IMR-90 (cell line): ENCODE measurements at regions not wholly inside any gene's neighbourhood (a gene's known extent, or its start where the extent isn't known, plus 50 kb on each side); places are given as distances from the start of the nearest gene placed in this dataset.

Source experiments
- ATAC-seq: fragments of 200-7000 bp; cut with Tn5 transposase; 2 replicates; pipeline ENCODE4 v1.9.1; 2020; ENCODE audit warnings: low read depth, mild to moderate bottlenecking, moderate library complexity
- BruUV-seq: library from RNA; stranded (reverse); fragments of 400-500 nt; replicated peaks from 2 replicates; lab custom pipeline; 2021; lab: Mats Ljungman, UMichigan
- CTCF ChIA-PET: fragments of 300-600 bp; formaldehyde crosslinking; extraction: SDS; loops from one replicate; lab custom pipeline; 2021; ENCODE audit warnings: antibody characterized with exemption; lab: Yijun Ruan, JAX
- POLR2A ChIA-PET: fragments of 300-600 bp; sonication (Branson Sonifier 250); formaldehyde crosslinking; loops from one replicate; lab custom pipeline; 2022; ENCODE audit warnings: antibody characterized with exemption; ENCODE audit not compliant: unreplicated experiment; lab: Charles Lee
- DNase-seq: peaks from one replicate; pipeline ENCODE4 v3.0.0; 2013
- H2AFZ ChIP-seq: replicated peaks from 2 replicates; pipeline ENCODE3; 2013; ENCODE audit warnings: low read length, mild to moderate bottlenecking; ENCODE audit not compliant: poor library complexity
- H2AK5ac ChIP-seq: 2 replicates; pipeline ENCODE4 v1.6.1; 2013; ENCODE audit warnings: low read depth, low read length, inconsistent platforms
- H2AK9ac ChIP-seq: replicated peaks from 2 replicates; pipeline ENCODE3; 2013; ENCODE audit warnings: mild to moderate bottlenecking, low read depth, low read length, moderate library complexity; ENCODE audit not compliant: poor library complexity
- H2BK120ac ChIP-seq: 2 replicates; pipeline ENCODE4 v1.6.1; 2013; ENCODE audit warnings: low read depth, low read length, inconsistent platforms
- H2BK15ac ChIP-seq: 3 replicates; pipeline ENCODE4 v1.6.1; 2013; ENCODE audit warnings: low read depth, low read length, inconsistent platforms
- H2BK20ac ChIP-seq: 2 replicates; pipeline ENCODE4 v1.6.1; 2013; ENCODE audit warnings: low read depth, mild to moderate bottlenecking, inconsistent platforms, low read length, moderate library complexity
- H2BK5ac ChIP-seq: 2 replicates; pipeline ENCODE4 v1.6.1; 2013; ENCODE audit warnings: mild to moderate bottlenecking, low read depth, low read length, inconsistent platforms; ENCODE audit not compliant: poor library complexity, severe bottlenecking
- H3K14ac ChIP-seq: replicated peaks from 2 replicates; pipeline ENCODE4 v1.6.1; 2013; ENCODE audit warnings: low read depth, low read length, inconsistent platforms
- H3K18ac ChIP-seq: 2 replicates; pipeline ENCODE4 v1.6.1; 2013; ENCODE audit warnings: low read depth, low read length, control low read depth
- H3K23ac ChIP-seq: 2 replicates; pipeline ENCODE4 v1.6.1; 2013; ENCODE audit warnings: low read depth, low read length, inconsistent platforms
- H3K27ac ChIP-seq: 2 replicates; pipeline ENCODE4 v1.5.1; 2013; ENCODE audit warnings: mild to moderate bottlenecking, control low read depth, low read length; ENCODE audit not compliant: insufficient read depth
- H3K27me3 ChIP-seq: 2 replicates; pipeline ENCODE4 v1.6.1; 2013; ENCODE audit warnings: low read length; ENCODE audit not compliant: control insufficient read depth, insufficient read depth
- H3K36me3 ChIP-seq: 2 replicates; pipeline ENCODE4 v1.6.1; 2013; ENCODE audit warnings: low read length, mixed read lengths; ENCODE audit not compliant: control insufficient read depth, insufficient read depth
- H3K4ac ChIP-seq: 2 replicates; pipeline ENCODE4 v1.6.1; 2013; ENCODE audit warnings: low read depth, low read length, inconsistent platforms
- H3K4me1 ChIP-seq: 2 replicates; pipeline ENCODE4 v1.6.1; 2013; ENCODE audit warnings: low read length, mixed read lengths; ENCODE audit not compliant: control insufficient read depth, insufficient read depth
- H3K4me2 ChIP-seq: 2 replicates; pipeline ENCODE4 v1.6.1; 2013; ENCODE audit warnings: low read depth, mild to moderate bottlenecking, control low read depth, low read length, moderate library complexity
- H3K4me3 ChIP-seq: 2 replicates; pipeline ENCODE4 v1.5.1; 2013; ENCODE audit warnings: low read depth, mild to moderate bottlenecking, control low read depth, low read length, moderate library complexity; ENCODE audit not compliant: insufficient read depth
- H3K56ac ChIP-seq: 2 replicates; pipeline ENCODE4 v1.6.1; 2013; ENCODE audit warnings: low read length, inconsistent platforms; ENCODE audit not compliant: insufficient read depth; ENCODE audit errors: extremely low read depth
- H3K79me1 ChIP-seq, 2 experiments: 2 replicates each; pipeline ENCODE4 v1.6.1; 2013; ENCODE audit warnings: low read length in 2 of 2, inconsistent platforms in 1 of 2, low read depth in 1 of 2
- H3K9ac ChIP-seq: 2 replicates; pipeline ENCODE4 v1.6.1; 2013; ENCODE audit warnings: low read depth, low read length, control low read depth
- H3K9me1 ChIP-seq: 2 replicates; pipeline ENCODE4 v1.6.1; 2013; ENCODE audit warnings: low read length, inconsistent platforms; ENCODE audit not compliant: insufficient read depth
- H3K9me3 ChIP-seq: 2 replicates; pipeline ENCODE4 v1.6.1; 2013; ENCODE audit warnings: low read length; ENCODE audit not compliant: control insufficient read depth, insufficient read depth
- H4K20me1 ChIP-seq: 2 replicates; pipeline ENCODE4 v1.6.1; 2013; ENCODE audit warnings: low read length, inconsistent platforms; ENCODE audit not compliant: insufficient read depth
- H4K5ac ChIP-seq: 2 replicates; pipeline ENCODE4 v1.6.1; 2013; ENCODE audit warnings: mild to moderate bottlenecking, low read depth, low read length, control low read depth
- H4K8ac ChIP-seq, 2 experiments: 2 replicates each; pipeline ENCODE4 v1.6.1; 2013; ENCODE audit warnings: low read depth in 2 of 2, low read length in 2 of 2, control low read depth in 1 of 2, inconsistent platforms in 1 of 2
- H4K91ac ChIP-seq: 2 replicates; pipeline ENCODE4 v1.6.1; 2013; ENCODE audit warnings: low read depth, low read length, inconsistent platforms; ENCODE audit not compliant: insufficient read depth
- BHLHE40 ChIP-seq: fragments of 150-350 bp; IDR thresholded peaks from 2 replicates; pipeline ENCODE4 v1.6.1; 2016; ENCODE audit warnings: mild to moderate bottlenecking, low read depth, low read length
- CHD1 ChIP-seq: IDR thresholded peaks from 2 replicates; pipeline ENCODE4 v1.6.1; 2012; ENCODE audit warnings: low read depth, low read length, improper control_type of control experiment
- ELK1 ChIP-seq: fragments of 150-350 bp; IDR thresholded peaks from 2 replicates; pipeline ENCODE4 v1.6.1; 2016; ENCODE audit warnings: low read depth, mild to moderate bottlenecking, low read length, moderate library complexity, borderline replicate concordance
- MAZ ChIP-seq: IDR thresholded peaks from 2 replicates; pipeline ENCODE4 v1.6.1; 2012; ENCODE audit warnings: low read depth, mild to moderate bottlenecking, low read length, improper control_type of control experiment, moderate library complexity, borderline replicate concordance
- MXI1 ChIP-seq: IDR thresholded peaks from 2 replicates; pipeline ENCODE4 v1.6.1; 2012; ENCODE audit warnings: low read depth, mild to moderate bottlenecking, low read length, moderate library complexity, borderline replicate concordance
- POLR2A ChIP-seq: IDR thresholded peaks from 2 replicates; pipeline ENCODE4 v1.6.1; 2012; ENCODE audit warnings: mild to moderate bottlenecking, low read depth, low read length
- RAD21 ChIP-seq: IDR thresholded peaks from 2 replicates; pipeline ENCODE4 v1.6.1; 2012; ENCODE audit warnings: low read length, improper control_type of control experiment
- WGBS, 2 experiments: methylation state at CpG; one replicate each; pipeline versions ENCODE4 v1.1.5 to v1.1.7; 2013; ENCODE audit warnings: missing lambda C conversion rate in 2 of 2; ENCODE audit not compliant: insufficient read length in 1 of 2; ENCODE audit errors: extremely low coverage in 2 of 2; 5-methylcytosine and 5-hydroxymethylcytosine counted together
- dilution Hi-C: fragments of 300-500 bp; cut with HindIII; formaldehyde crosslinking; loops from one replicate; pipeline ENCODE4 v1.14.3; 2018; ENCODE audit warnings: low sequenced_read_pairs; ENCODE audit not compliant: unreplicated experiment
- in situ Hi-C: fragments of 300-500 bp; cut with MboI; formaldehyde crosslinking; loops from 3 replicates; pipeline ENCODE4 v1.14.3; 2019; ENCODE audit warnings: low sequenced_read_pairs, inconsistent platforms, mixed read lengths
- intact Hi-C: fragments of 100-400 bp; cut with micrococcal nuclease; formaldehyde crosslinking; loops from 2 replicates; pipeline ENCODE4 v1.10.0; 2022
- TF ChIP-seq, protein P1 (sequence below): fragments of 150-350 bp; IDR thresholded peaks from 2 replicates; pipeline ENCODE4 v1.6.1; 2017; ENCODE audit warnings: mild to moderate bottlenecking, antibody characterized with exemption, low read length, low read depth
- TF ChIP-seq, protein P2 (sequence below): conservative IDR thresholded peaks from 2 replicates; pipeline ENCODE4 v1.5.1; 2012; ENCODE audit warnings: mild to moderate bottlenecking, low read depth, low read length, improper control_type of control experiment

GRCh38 chr15:95975212-95975611 lies 355.3 kb upstream of the NR2F2 start:
- Histone ChIP-seq H2AK9ac (no peak overlapping the region), H3K9ac (no peak overlapping the region), H3K79me1 (no peaks in the 10 kb centered on the region), H3K4me2 (no peak overlapping the region), H2AK5ac (no peak overlapping the region), H4K20me1 (no peaks in the 10 kb centered on the region), H3K23ac (no peak overlapping the region), H4K91ac (no peak overlapping the region), H4K5ac (no peak overlapping the region), H3K4me1 (peaks cover 4% of the 10 kb centered on the region), H2AFZ (no peak overlapping the region), H2BK15ac (no peak overlapping the region), H3K27ac (no peak overlapping the region), H4K8ac (no peak overlapping the region), H3K4ac (no peak overlapping the region), H2BK5ac (no peak overlapping the region), H3K9me1 (no peaks in the 10 kb centered on the region), H2BK120ac (no peak overlapping the region), H3K18ac (no peak overlapping the region), H2BK20ac (no peak overlapping the region), H3K56ac (no peak overlapping the region), H3K36me3 (no peaks in the 10 kb centered on the region), H3K4me3 (no peak overlapping the region), H3K14ac (no peak overlapping the region), H3K9me3 (no peaks in the 10 kb centered on the region), H3K27me3 (no peaks in the 10 kb centered on the region)
- intact Hi-C loops (no loop called here), dilution Hi-C loops (no loop called here), in situ Hi-C loops (no loop called here)
- no TSS peak for BruUV-seq
- WGBS, 2 experiments, result no CpG with 5 or more reads among the region's 4 CpGs
- DNase-seq (no peak), ATAC-seq (no peak)
- CTCF ChIA-PET, result no interaction called here
- POLR2A ChIA-PET, result no interaction called here
- TF ChIP-seq POLR2A (no peak), MAZ (no peak), CHD1 (no peak), BHLHE40 (no peak), MXI1 (no peak), ELK1 (no peak), RAD21 (no peak)
- TF ChIP-seq, protein P1, sequence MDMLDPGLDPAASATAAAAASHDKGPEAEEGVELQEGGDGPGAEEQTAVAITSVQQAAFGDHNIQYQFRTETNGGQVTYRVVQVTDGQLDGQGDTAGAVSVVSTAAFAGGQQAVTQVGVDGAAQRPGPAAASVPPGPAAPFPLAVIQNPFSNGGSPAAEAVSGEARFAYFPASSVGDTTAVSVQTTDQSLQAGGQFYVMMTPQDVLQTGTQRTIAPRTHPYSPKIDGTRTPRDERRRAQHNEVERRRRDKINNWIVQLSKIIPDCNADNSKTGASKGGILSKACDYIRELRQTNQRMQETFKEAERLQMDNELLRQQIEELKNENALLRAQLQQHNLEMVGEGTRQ, result no peak
- TF ChIP-seq, protein P2, sequence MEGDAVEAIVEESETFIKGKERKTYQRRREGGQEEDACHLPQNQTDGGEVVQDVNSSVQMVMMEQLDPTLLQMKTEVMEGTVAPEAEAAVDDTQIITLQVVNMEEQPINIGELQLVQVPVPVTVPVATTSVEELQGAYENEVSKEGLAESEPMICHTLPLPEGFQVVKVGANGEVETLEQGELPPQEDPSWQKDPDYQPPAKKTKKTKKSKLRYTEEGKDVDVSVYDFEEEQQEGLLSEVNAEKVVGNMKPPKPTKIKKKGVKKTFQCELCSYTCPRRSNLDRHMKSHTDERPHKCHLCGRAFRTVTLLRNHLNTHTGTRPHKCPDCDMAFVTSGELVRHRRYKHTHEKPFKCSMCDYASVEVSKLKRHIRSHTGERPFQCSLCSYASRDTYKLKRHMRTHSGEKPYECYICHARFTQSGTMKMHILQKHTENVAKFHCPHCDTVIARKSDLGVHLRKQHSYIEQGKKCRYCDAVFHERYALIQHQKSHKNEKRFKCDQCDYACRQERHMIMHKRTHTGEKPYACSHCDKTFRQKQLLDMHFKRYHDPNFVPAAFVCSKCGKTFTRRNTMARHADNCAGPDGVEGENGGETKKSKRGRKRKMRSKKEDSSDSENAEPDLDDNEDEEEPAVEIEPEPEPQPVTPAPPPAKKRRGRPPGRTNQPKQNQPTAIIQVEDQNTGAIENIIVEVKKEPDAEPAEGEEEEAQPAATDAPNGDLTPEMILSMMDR, result no peak
